BLaER1 treated with 17β-estradiol and CSF1 and Interleukin-3, amounts not matched to agents 10 nM and 100 nM (cell line): ENCODE measurements at regions not wholly inside any gene's neighbourhood (a gene's known extent, or its start where the extent isn't known, plus 50 kb on each side); places are given as distances from the start of the nearest gene placed in this dataset.

Experiments
- H3K27ac ChIP-seq, 11 experiments: shearing (Covaris generic); formaldehyde crosslinking; 2 replicates each; pipeline ENCODE4 v1.8.1; 2022
- H3K27me3 ChIP-seq, 11 experiments: shearing (Covaris generic); formaldehyde crosslinking; 2 replicates each; pipeline ENCODE4 v1.8.1; 2022
- H3K36me3 ChIP-seq, 11 experiments: shearing (Covaris generic); formaldehyde crosslinking; 2 replicates each; pipeline ENCODE4 v1.8.1; 2022
- H3K4me1 ChIP-seq, 10 experiments: shearing (Covaris generic); formaldehyde crosslinking; 2 replicates each; pipeline ENCODE4 v1.8.1; 2022
- H3K4me2 ChIP-seq, 11 experiments: shearing (Covaris generic); formaldehyde crosslinking; 2 replicates each; pipeline ENCODE4 v1.8.1; 2022
- H3K4me3 ChIP-seq, 10 experiments: shearing (Covaris generic); formaldehyde crosslinking; 2 replicates each; pipeline ENCODE4 v1.8.1; 2022
- H3K9ac ChIP-seq, 11 experiments: shearing (Covaris generic); formaldehyde crosslinking; 2 replicates each; pipeline ENCODE4 v1.8.1; 2022
- H3K9me3 ChIP-seq, 11 experiments: shearing (Covaris generic); formaldehyde crosslinking; replicated peaks in 1 of 11; 2 replicates each; pipeline ENCODE4 v1.8.1; 2022
- H4K20me1 ChIP-seq, 11 experiments: shearing (Covaris generic); formaldehyde crosslinking; 2 replicates each; pipeline ENCODE4 v1.8.1; 2022
- Cebpa-rat ChIP-seq, 11 experiments: shearing (Covaris generic); IDR thresholded peaks; 2 replicates each; pipeline ENCODE4 v1.8.1; 2022

- H3K4me3 ChIP-seq, result no peak overlapping the region
- H3K4me1 ChIP-seq, result peaks cover 0 to 7% (median 0%) of the 10 kb centered on the region in 10 experiments; a peak in 2 of 20 replicates
- peaks cover 0 to 22% (median 7%) of the 10 kb centered on the region in 11 experiments; a peak in 10 of 22 replicates for H3K36me3 ChIP-seq
- peaks cover 0 to 5% (median 0%) of the 10 kb centered on the region in 11 experiments; a peak in 1 of 22 replicates for H4K20me1 ChIP-seq
- H3K9ac ChIP-seq, result no peak overlapping the region
- no peak overlapping the region for H3K27ac ChIP-seq
- no peak overlapping the region for H3K4me2 ChIP-seq
- H3K27me3 ChIP-seq, result peaks cover 0 to 29% (median 0%) of the 10 kb centered on the region in 11 experiments; a peak in 2 of 22 replicates
- TF ChIP-seq Cebpa-rat (IDR thresholded peaks at IDR 0.05), result no peak
- peaks cover 22 to 46% (median 39%) of the 10 kb centered on the region in 11 experiments for H3K9me3 ChIP-seq
These were observed 95.1 kb upstream of the DOCK9 start for GRCh38 chr13:99072941-99073340.

DNA sequence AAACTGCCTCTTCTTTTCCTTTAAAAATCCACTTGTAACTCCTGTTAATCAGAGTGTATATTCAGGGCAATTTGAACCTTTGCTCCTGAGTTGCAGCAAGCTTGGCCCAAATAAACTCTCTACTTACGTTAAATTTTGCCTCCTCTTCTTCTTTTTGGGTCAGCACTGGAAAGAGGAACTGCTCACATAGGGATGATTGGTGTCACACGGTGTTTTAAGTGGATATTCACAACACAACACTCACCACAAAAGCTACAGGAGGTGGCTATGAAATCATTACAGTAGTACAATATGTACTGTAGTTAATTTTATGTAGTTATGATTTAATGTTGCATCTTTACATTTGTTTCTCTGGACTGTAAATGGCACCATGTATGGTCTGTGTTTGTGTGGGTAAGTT lies 96.8 kb upstream of the DOCK9 start:
- no peak overlapping the region for H3K9ac ChIP-seq
- no peak overlapping the region for H3K4me2 ChIP-seq
- peaks cover 0 to 35% (median 0%) of the 10 kb centered on the region in 11 experiments; a peak in 2 of 22 replicates for H3K27me3 ChIP-seq
- H3K36me3 ChIP-seq, result peaks cover 0 to 22% (median 7%) of the 10 kb centered on the region in 11 experiments; a peak in 10 of 22 replicates
- no peak for TF ChIP-seq Cebpa-rat (IDR thresholded peaks at IDR 0.05)
- no peak overlapping the region for H3K4me3 ChIP-seq
- H3K9me3 ChIP-seq, result peaks cover 22 to 50% (median 39%) of the 10 kb centered on the region in 11 experiments
- peaks cover 0 to 7% (median 0%) of the 10 kb centered on the region in 10 experiments; a peak in 2 of 20 replicates for H3K4me1 ChIP-seq
- peaks cover 0 to 16% (median 0%) of the 10 kb centered on the region in 11 experiments; a peak in 3 of 22 replicates for H4K20me1 ChIP-seq
- H3K27ac ChIP-seq, result no peak overlapping the region

- no peak overlapping the region for H3K4me3 ChIP-seq
- H3K9ac ChIP-seq, result no peak overlapping the region
- peaks cover 0 to 7% (median 0%) of the 10 kb centered on the region in 10 experiments; a peak in 2 of 20 replicates for H3K4me1 ChIP-seq
- peaks cover 0 to 25% (median 0%) of the 10 kb centered on the region in 11 experiments; a peak in 3 of 22 replicates for H4K20me1 ChIP-seq
- TF ChIP-seq Cebpa-rat (IDR thresholded peaks at IDR 0.05), result no peak
- H3K4me2 ChIP-seq, result peak overlapping the region in 4 of 11 experiments; percentile 2 to 22 (median 12); a peak in 2 of 22 replicates
- peaks cover 0 to 22% (median 7%) of the 10 kb centered on the region in 11 experiments; a peak in 10 of 22 replicates for H3K36me3 ChIP-seq
- peaks cover 22 to 50% (median 39%) of the 10 kb centered on the region in 11 experiments for H3K9me3 ChIP-seq
- H3K27me3 ChIP-seq, result peaks cover 0 to 37% (median 0%) of the 10 kb centered on the region in 11 experiments; a peak in 3 of 22 replicates
- no peak overlapping the region for H3K27ac ChIP-seq
These were observed 97.7 kb upstream of the DOCK9 start for GRCh38 chr13:99075268-99076191.

GRCh38 chr13:99078017-99078771 lies 100.3 kb upstream of the DOCK9 start:
- Histone ChIP-seq H3K9ac (no peak overlapping the region), H3K4me3 (no peak overlapping the region), H3K4me1 (peaks cover 0 to 7% (median 0%) of the 10 kb centered on the region in 10 experiments; a peak in 2 of 20 replicates), H4K20me1 (peaks cover 0 to 51% (median 0%) of the 10 kb centered on the region in 11 experiments; a peak in 5 of 22 replicates), H3K9me3 (peaks cover 14 to 34% (median 27%) of the 10 kb centered on the region in 11 experiments), H3K27ac (no peak overlapping the region), H3K4me2 (no peak overlapping the region), H3K36me3 (peaks cover 0 to 22% (median 7%) of the 10 kb centered on the region in 11 experiments; a peak in 9 of 22 replicates), H3K27me3 (peaks cover 0 to 46% (median 0%) of the 10 kb centered on the region in 11 experiments; a peak in 5 of 22 replicates)
- no peak for TF ChIP-seq Cebpa-rat (IDR thresholded peaks at IDR 0.05)

GRCh38 chr13:99080131-99080530 lies 102.3 kb upstream of the DOCK9 start:
- H3K27me3 ChIP-seq, result peaks cover 15 to 65% (median 17%) of the 10 kb centered on the region in 11 experiments
- H4K20me1 ChIP-seq, result peaks cover 0 to 71% (median 15%) of the 10 kb centered on the region in 11 experiments; a peak in 18 of 22 replicates
- H3K4me1 ChIP-seq, result peaks cover 0 to 18% (median 12%) of the 10 kb centered on the region in 10 experiments; a peak in 12 of 20 replicates
- H3K4me3 ChIP-seq, result no peak overlapping the region
- no peak overlapping the region for H3K27ac ChIP-seq
- TF ChIP-seq Cebpa-rat (IDR thresholded peaks at IDR 0.05), result no peak
- H3K4me2 ChIP-seq, result no peak overlapping the region
- H3K9ac ChIP-seq, result no peak overlapping the region
- peaks cover 0 to 12% (median 0%) of the 10 kb centered on the region in 11 experiments; a peak in 2 of 22 replicates for H3K36me3 ChIP-seq
- H3K9me3 ChIP-seq, result peaks cover 0 to 19% (median 12%) of the 10 kb centered on the region in 11 experiments; a peak in 15 of 22 replicates

GRCh38 chr13:99083981-99084380 lies 106.1 kb upstream of the DOCK9 start:
- no peak for TF ChIP-seq Cebpa-rat (IDR thresholded peaks at IDR 0.05)
- Histone ChIP-seq H3K27me3 (peaks cover 35 to 84% (median 39%) of the 10 kb centered on the region in 11 experiments), H3K36me3 (no peaks in the 10 kb centered on the region), H3K4me1 (peaks cover 0 to 38% (median 27%) of the 10 kb centered on the region in 10 experiments; a peak in 14 of 20 replicates), H3K9me3 (no peaks in the 10 kb centered on the region), H3K4me2 (peak overlapping the region in 8 of 11 experiments; percentile 4 to 100 (median 96); a peak in 8 of 22 replicates), H3K4me3 (no peak overlapping the region), H3K27ac (no peak overlapping the region), H4K20me1 (peaks cover 0 to 66% (median 22%) of the 10 kb centered on the region in 11 experiments; a peak in 17 of 22 replicates), H3K9ac (no peak overlapping the region)

- H3K9me3 ChIP-seq, result no peaks in the 10 kb centered on the region
- TF ChIP-seq Cebpa-rat (IDR thresholded peaks at IDR 0.05), result no peak
- peaks cover 35 to 89% (median 39%) of the 10 kb centered on the region in 11 experiments for H3K27me3 ChIP-seq
- H3K4me3 ChIP-seq, result peak overlapping the region in 6 of 10 experiments; percentile 36 to 87 (median 74); a peak in 11 of 20 replicates
- no peak overlapping the region for H3K27ac ChIP-seq
- peak overlapping the region in 2 of 11 experiments; percentile 36 to 39; a peak in 2 of 22 replicates for H3K9ac ChIP-seq
- H3K4me1 ChIP-seq, result peaks cover 0 to 38% (median 27%) of the 10 kb centered on the region in 10 experiments; a peak in 14 of 20 replicates
- peak overlapping the region in 9 of 11 experiments; percentile 48 to 100 (median 98); a peak in 18 of 22 replicates for H3K4me2 ChIP-seq
- H3K36me3 ChIP-seq, result no peaks in the 10 kb centered on the region
- H4K20me1 ChIP-seq, result peaks cover 0 to 53% (median 22%) of the 10 kb centered on the region in 11 experiments; a peak in 17 of 22 replicates
These were observed 107.4 kb upstream of the DOCK9 start for GRCh38 chr13:99085139-99085807.
